Right lobe of liver (tissue), 4 donors: ENCODE measurements at regions not wholly inside any gene's neighbourhood (a gene's known extent, or its start where the extent isn't known, plus 50 kb on each side); places are given as distances from the start of the nearest gene placed in this dataset.

ENCODE experiments used
- CTCF ChIP-seq, 4 donors: fragments of 200-600 bp in 3 of 4; fragments of 450-650 bp in 1 of 4; IDR thresholded peaks; one replicate each; pipeline versions ENCODE4 v1.5.1 to v1.8.0; 2016 to 2022; ENCODE audit warnings: antibody characterized with exemption in 4 of 4, mild to moderate bottlenecking in 2 of 4
- POLR2A ChIP-seq: fragments of 450-650 bp; IDR thresholded peaks from one replicate; pipeline ENCODE4 v1.6.1; 2017; ENCODE audit warnings: antibody characterized with exemption, mild to moderate bottlenecking
- donor health status: DM: no; HTN: no; CAD: no.
- donor health status: DM: no; HTN: no; CAD: no.
- donor health status: DM: no; HTN: yes; CAD: no.

GRCh38 chr4:179747218-179747910, 2305.1 kb upstream of the AGA start:
- TF ChIP-seq CTCF (IDR thresholded peaks at IDR 0.05) (no peak), POLR2A (no peak)
